HG03439 (cell line): ENCODE measurements at regions not wholly inside any gene's neighbourhood (a gene's known extent, or its start where the extent isn't known, plus 50 kb on each side); places are given as distances from the start of the nearest gene placed in this dataset.
"Not testable (repeated sequence)": the region's sequence is repeated elsewhere in the genome, so short reads cannot be mapped to it uniquely, and the experiment has no call there.

ENCODE experiments used
- ATAC-seq: cut with Tn5 transposase; IDR thresholded peaks from one replicate; pipeline ENCODE4 v1.9.1; 2021; ENCODE audit warnings: mild to moderate bottlenecking, moderate library complexity; ENCODE audit not compliant: unreplicated experiment

- ATAC-seq: not testable (repeated sequence)
Measured at GRCh38 chr21:25531538-25532250, 75.6 kb downstream of the MRPL39 start.

DNA sequence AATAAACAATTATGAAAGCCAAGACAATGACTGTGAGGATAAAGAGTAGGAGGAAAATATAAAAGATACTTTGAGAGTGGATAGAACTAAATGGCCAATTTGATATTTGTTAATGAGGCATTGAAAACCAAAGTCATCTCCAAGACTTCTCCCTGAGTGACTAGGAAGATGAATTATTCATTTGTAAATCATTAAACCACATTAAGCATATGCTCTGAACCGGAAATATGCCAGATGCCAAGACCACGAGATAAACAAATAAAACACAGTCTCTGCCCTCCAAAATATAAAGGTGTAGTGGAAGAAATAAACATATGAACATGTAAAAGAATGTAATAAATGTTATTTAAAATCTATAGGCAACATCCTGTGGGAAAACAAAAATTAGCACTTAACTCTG, 78.8 kb downstream of the MRPL39 start:
- ATAC-seq: no peak

GRCh38 chr21:25518491-25518911, 88.8 kb downstream of the MRPL39 start:
- no peak for ATAC-seq

DNA sequence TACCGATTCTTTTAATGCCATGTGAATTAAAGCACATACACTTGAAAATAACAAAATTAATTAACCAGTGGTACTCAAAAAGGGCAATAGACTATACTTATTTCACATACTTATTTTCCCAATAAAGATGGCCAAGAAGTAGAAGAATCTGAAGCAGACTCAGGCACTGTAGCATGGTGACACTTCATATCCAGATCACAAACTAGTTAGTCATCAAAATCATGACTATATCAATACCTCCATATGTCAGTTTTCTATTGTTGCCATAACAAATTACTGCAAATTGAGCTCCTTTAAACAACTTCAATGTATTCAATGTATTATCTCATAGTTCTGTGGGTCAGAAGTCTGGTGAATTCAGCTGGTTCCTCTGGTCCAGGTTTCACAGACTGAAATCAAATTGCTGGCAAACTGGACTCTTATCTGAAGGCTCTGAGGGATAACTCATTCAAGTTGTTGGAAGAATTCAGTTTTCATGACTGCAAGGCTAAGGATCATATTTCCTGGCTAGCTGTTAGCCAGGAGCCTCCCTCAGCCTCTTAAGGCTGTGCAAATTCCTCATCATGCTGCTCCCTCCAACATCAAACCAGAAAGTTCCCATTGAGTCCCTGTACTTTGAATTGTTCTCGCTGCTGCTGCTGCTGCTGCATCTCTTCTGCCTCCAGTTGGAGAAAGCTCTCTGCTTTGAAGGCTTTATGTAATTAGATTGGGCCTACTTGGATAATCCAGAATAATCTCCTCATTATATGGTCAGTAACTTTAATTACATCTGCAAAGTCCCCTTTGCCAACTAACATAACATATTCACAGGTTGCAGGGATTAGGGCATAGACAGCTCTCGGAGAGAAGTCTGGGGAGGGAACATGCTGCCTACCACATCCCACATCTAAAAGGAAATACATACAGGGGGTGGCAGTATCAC, 91.5 kb downstream of the MRPL39 start:
- ATAC-seq: no peak

- ATAC-seq: no peak
Measured at GRCh38 chr21:25513810-25514209, 93.5 kb downstream of the MRPL39 start.

DNA sequence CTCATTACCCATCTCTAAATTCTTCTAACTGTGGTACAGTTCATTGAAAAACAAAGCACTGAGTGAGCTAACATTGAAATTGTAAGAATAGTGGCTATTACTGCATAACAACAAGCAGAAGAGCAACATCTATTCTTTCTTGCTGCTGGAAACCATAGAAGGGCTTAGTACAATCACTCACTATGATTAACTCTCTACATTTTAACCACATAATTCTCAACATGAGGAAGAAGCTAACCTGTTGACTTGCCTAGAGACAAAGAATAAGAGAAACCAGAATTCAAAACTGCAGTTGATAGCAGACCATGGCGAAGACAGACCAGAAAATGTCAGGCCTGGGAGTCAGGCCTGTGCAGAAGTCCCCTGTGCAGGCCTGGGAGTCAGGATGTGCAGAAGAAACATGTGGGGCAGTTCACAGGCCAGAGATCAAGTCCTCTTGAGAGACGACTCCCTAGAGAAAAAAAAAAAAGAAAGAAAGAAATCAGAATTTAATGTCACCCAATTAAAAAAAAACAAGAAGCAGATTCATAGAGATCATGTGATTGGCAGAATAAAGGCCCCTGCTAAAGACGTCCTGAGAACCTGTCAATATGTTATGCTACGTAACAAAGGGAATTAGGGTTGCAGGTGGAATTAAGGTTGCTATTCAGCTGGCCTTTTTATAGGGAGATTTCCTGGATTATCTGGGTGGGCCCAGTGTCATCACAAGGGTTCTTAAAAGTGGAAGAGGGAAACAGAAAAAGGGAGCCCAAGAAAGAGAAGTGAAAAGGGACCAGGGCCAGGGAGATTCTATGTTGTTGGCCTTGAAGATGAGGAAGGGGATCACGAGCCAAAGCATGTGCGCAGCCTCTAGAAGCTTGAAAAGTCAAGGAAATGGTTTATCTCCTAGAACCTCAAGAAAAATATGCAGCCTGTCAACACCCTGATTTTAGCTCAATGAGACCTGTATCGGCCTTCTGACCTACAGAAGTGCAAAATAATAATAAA, 94.9 kb downstream of the MRPL39 start:
- no peak for ATAC-seq

- peak; percentile 58 for ATAC-seq
Measured at GRCh38 chr21:25509862-25510261, 97.4 kb downstream of the MRPL39 start.

DNA sequence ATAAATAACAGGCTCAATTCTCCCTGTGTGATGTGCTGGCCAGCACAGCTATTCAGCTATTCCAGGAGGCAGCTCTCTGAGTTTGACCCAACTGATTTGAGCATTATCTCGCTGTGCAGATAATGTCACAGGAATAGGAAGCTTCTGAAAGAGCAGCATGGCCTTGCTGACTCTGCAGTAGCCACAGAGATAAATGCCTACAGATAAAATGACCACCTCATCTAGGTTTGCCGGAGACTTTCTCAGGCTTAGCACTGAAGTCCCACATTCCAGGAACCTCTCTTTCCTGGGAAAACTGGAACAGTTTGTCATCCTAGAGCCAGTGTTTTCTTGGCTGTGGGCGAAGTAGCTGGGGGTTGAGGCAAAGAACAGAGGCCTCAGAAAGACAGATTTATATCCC, 98.9 kb downstream of the MRPL39 start:
- ATAC-seq: no peak

- peak; percentile 49 for ATAC-seq
Measured at GRCh38 chr21:25507522-25507921, 99.8 kb downstream of the MRPL39 start.

- no peak for ATAC-seq
Measured at GRCh38 chr21:25506887-25507286, 100.4 kb downstream of the MRPL39 start.

GRCh38 chr21:25506261-25506660, 101.0 kb downstream of the MRPL39 start:
- no peak for ATAC-seq

GRCh38 chr21:25503981-25504380, 103.3 kb downstream of the MRPL39 start:
- ATAC-seq: no peak

DNA sequence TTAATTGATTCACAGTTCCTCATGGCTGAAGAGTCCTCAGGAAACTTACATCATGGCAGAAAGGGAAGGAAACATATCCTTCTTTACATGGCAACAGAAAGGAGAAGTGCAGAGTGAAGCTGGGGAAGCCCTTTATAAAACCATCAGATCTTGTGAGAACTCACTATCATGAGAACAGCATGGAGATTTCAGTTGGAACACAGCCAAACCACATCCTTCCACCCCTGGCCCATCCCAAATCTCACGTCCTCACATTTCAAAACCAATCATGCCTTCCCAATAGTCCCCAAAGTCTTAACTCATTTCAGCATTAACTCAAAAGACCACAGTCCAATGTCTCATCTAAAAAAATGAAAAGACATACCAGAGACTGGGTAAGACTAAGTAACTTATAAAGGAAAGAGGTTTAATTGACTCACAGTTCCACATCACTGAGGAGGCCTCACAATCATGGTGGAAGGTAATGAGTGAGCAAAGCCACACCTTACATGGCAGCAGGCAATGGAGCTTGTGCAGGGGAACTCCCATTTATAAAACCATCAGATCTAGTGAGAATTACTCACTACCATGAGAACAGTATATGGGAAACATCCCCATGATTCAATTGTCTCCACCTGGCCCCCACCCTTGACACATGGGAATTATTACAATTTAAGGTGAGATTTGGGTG, 105.2 kb downstream of the MRPL39 start:
- peak; percentile 47 for ATAC-seq

- ATAC-seq: peak; percentile 10
Measured at GRCh38 chr21:25501462-25501861, 105.8 kb downstream of the MRPL39 start.

DNA sequence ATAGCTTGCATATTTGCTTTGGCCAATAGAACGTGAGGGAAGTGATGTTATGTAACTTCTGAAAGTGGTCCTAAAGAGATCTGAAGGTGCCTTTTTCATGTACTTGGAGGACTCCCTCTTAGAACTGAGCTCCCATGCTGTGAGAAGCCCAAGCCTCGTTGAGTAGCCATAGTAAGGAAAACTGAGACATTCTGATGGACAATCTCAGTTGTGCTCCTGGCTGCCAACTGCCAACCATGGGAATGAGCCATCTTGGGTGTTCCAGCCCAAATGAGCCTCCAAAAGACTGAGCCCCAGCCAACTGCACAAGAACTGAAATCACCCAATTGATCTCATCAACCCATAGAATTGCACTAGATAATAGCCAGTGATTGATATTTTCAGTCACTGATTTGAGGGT, 106.7 kb downstream of the MRPL39 start:
- ATAC-seq: no peak

DNA sequence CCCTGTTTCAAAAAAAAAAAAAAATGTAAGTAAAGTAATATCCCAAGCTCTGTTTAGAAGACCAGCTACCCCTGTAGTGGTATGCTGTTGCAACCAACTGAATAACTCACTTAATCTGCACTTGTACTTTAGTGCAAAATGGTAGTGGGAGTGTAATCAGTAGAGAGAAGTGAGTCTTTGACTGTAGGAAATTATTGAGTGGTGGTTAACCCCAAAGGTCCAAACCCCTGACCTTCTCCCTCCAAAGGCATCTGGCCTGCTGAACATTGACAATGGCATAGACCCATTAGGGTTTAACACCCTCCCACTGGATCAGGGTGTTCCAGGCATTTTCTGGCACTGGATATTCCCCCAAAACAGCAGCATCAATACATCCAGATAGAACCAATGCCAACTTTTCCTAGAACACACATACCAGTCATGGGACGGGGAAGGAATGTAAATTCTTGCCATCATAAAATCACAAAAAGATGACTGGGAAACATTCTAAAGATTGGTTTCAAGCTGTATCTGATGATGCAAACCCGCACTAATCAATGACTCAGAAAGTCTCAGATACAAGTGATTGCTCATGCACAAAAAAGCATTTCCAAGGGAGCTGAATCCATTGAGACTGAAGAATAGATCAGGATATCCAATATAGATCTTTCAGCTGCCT, 110.3 kb downstream of the MRPL39 start:
- ATAC-seq: no peak

DNA sequence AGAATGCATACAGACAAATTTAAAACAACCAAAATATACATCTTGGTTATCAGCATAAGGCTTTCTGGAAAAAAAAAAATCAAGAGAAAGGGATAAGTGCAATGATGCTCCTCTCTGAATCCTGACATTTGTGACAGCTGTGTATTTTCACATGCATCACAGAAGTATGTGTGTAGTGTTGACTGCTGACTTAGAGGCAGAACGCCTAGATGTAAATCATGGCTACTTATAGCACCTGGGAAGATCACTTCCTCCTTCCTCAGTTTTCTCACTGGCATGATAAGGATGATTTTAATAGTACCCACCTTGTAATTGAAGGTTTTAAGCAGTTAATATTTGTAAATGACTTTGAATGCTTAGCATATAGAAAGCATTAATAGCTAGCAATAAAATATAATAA, 112.5 kb downstream of the MRPL39 start:
- ATAC-seq: no peak

- no peak for ATAC-seq
Measured at GRCh38 chr21:25493722-25494121, 113.6 kb downstream of the MRPL39 start.

DNA sequence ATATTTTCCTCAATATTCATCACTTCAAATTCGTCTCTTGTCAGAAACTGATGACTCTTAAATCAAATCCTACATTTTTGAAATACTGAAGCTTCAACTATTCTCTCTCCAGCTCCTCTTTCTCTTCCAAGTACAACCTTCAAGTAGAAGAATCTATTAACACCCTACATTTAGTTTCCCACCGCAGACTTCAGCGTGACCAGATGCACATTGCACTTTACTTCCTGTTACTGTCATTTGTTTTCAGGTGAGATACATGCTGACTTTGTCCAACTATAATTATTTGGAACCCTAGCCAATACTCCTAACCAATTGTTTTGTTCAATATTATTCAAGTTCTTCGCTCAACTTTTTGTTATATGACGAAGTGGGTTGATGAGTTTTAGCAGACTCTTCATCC, 116.0 kb downstream of the MRPL39 start:
- ATAC-seq: no peak

DNA sequence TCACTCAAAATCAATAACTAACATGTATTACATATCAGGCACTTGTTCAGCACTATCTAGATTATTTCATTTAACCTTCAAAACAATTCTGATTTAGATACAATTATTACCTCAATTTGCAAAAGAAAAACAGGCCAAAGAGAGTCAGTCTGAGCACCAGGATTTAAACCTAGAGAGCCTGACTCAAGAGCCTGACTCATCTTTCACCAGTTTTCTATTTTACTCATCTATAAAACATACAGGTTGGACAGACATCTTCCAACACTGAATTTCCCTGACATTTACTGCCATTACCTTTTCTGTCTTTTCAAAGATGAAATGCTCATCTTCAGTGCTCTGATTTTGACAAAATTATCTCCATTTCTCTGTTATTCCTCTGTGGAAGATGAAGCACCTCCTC, 116.5 kb downstream of the MRPL39 start:
- ATAC-seq: no peak
